ENCODE measurements at regions not wholly inside any gene's neighbourhood (a gene's known extent, or its start where the extent isn't known, plus 50 kb on each side); places are given as distances from the start of the nearest gene placed in this dataset.

- no peak overlapping the region for H3K4me3 Mint-ChIP-seq
- no peak for DNase-seq
- no peaks in the 10 kb centered on the region for H3K9me3 Mint-ChIP-seq
- no peaks in the 10 kb centered on the region for H3K36me3 Mint-ChIP-seq
- H3K27me3 Mint-ChIP-seq: peaks cover 32% of the 10 kb centered on the region
- ATAC-seq (ENCODE audit: low read depth): no peak
- no peaks in the 10 kb centered on the region for H3K4me1 Mint-ChIP-seq
- H3K27ac Mint-ChIP-seq: no peak overlapping the region
- POLR2A ChIA-PET: no interaction called here
Observed at GRCh38 chr6:40759264-40759663, 172.1 kb upstream of the LRFN2 start.

GRCh38 chr6:40755749-40756452 lies 168.7 kb upstream of the LRFN2 start:
- peaks cover 44% of the 10 kb centered on the region for H3K27me3 Mint-ChIP-seq
- DNase-seq: no peak

GRCh38 chr6:40755046-40755681 lies 168.0 kb upstream of the LRFN2 start:
- H3K27ac Mint-ChIP-seq: no peak overlapping the region
- no peaks in the 10 kb centered on the region for H3K9me3 Mint-ChIP-seq
- H3K4me1 Mint-ChIP-seq: no peaks in the 10 kb centered on the region
- DNase-seq (no peak), ATAC-seq (ENCODE audit: low read depth) (no peak)
- POLR2A ChIA-PET: no interaction called here
- H3K36me3 Mint-ChIP-seq: no peaks in the 10 kb centered on the region
- no peak overlapping the region for H3K4me3 Mint-ChIP-seq
- peaks cover 44% of the 10 kb centered on the region for H3K27me3 Mint-ChIP-seq

More at GRCh38 chr6:40755749-40756452, 168.7 kb upstream of the LRFN2 start:
- no peaks in the 10 kb centered on the region for H3K4me1 Mint-ChIP-seq
- POLR2A ChIA-PET: no interaction called here
- no peaks in the 10 kb centered on the region for H3K9me3 Mint-ChIP-seq
- no peak for ATAC-seq (ENCODE audit: low read depth)
- H3K36me3 Mint-ChIP-seq: no peaks in the 10 kb centered on the region
- H3K4me3 Mint-ChIP-seq: no peak overlapping the region
- no peak overlapping the region for H3K27ac Mint-ChIP-seq

- Mint-ChIP-seq H3K27ac (no peak overlapping the region), H3K27me3 (peaks cover 44% of the 10 kb centered on the region), H3K4me1 (no peaks in the 10 kb centered on the region), H3K4me3 (no peak overlapping the region), H3K9me3 (no peaks in the 10 kb centered on the region), H3K36me3 (no peaks in the 10 kb centered on the region)
- DNase-seq: no peak
- ATAC-seq (ENCODE audit: low read depth): no peak
- POLR2A ChIA-PET: no interaction called here
Observed at GRCh38 chr6:40754461-40755045, 167.4 kb upstream of the LRFN2 start.

- peaks cover 49% of the 10 kb centered on the region for H3K27me3 Mint-ChIP-seq
- H3K27ac Mint-ChIP-seq: no peak overlapping the region
- no peak for ATAC-seq (ENCODE audit: low read depth)
- POLR2A ChIA-PET: no interaction called here
- no peaks in the 10 kb centered on the region for H3K9me3 Mint-ChIP-seq
- no peak for DNase-seq
- H3K4me1 Mint-ChIP-seq: no peaks in the 10 kb centered on the region
- H3K36me3 Mint-ChIP-seq: no peaks in the 10 kb centered on the region
- H3K4me3 Mint-ChIP-seq: no peak overlapping the region
Observed at GRCh38 chr6:40753675-40754448, 166.7 kb upstream of the LRFN2 start.

GRCh38 chr6:40753048-40753447 lies 165.9 kb upstream of the LRFN2 start:
- Mint-ChIP-seq H3K4me1 (no peaks in the 10 kb centered on the region), H3K27ac (no peak overlapping the region), H3K4me3 (no peak overlapping the region), H3K27me3 (peaks cover 45% of the 10 kb centered on the region), H3K9me3 (no peaks in the 10 kb centered on the region), H3K36me3 (no peaks in the 10 kb centered on the region)
- POLR2A ChIA-PET: no interaction called here
- DNase-seq: no peak
- no peak for ATAC-seq (ENCODE audit: low read depth)

- H3K4me1 Mint-ChIP-seq: no peaks in the 10 kb centered on the region
- DNase-seq: no peak
- no peaks in the 10 kb centered on the region for H3K9me3 Mint-ChIP-seq
- no peaks in the 10 kb centered on the region for H3K36me3 Mint-ChIP-seq
- H3K27ac Mint-ChIP-seq: no peak overlapping the region
- H3K27me3 Mint-ChIP-seq: peaks cover 8% of the 10 kb centered on the region
- no peak for ATAC-seq (ENCODE audit: low read depth)
- H3K4me3 Mint-ChIP-seq: no peak overlapping the region
- POLR2A ChIA-PET: no interaction called here
Observed at GRCh38 chr6:40744835-40745234, 157.7 kb upstream of the LRFN2 start.

- DNase-seq (no peak), ATAC-seq (ENCODE audit: low read depth) (no peak)
- Mint-ChIP-seq H3K36me3 (no peaks in the 10 kb centered on the region), H3K27ac (no peak overlapping the region), H3K4me3 (no peak overlapping the region), H3K9me3 (no peaks in the 10 kb centered on the region), H3K4me1 (no peaks in the 10 kb centered on the region), H3K27me3 (peaks cover 4% of the 10 kb centered on the region)
- POLR2A ChIA-PET: no interaction called here
Observed at GRCh38 chr6:40743690-40744446, 156.7 kb upstream of the LRFN2 start.

GRCh38 chr6:40743226-40743625 lies 156.1 kb upstream of the LRFN2 start:
- Mint-ChIP-seq H3K4me3 (no peak overlapping the region), H3K4me1 (no peaks in the 10 kb centered on the region), H3K27me3 (peaks cover 4% of the 10 kb centered on the region), H3K27ac (no peak overlapping the region), H3K36me3 (no peaks in the 10 kb centered on the region), H3K9me3 (no peaks in the 10 kb centered on the region)
- POLR2A ChIA-PET: no interaction called here
- no peak for DNase-seq
- no peak for ATAC-seq (ENCODE audit: low read depth)

GRCh38 chr6:40740518-40740917 lies 153.4 kb upstream of the LRFN2 start:
- ATAC-seq (ENCODE audit: low read depth): no peak
- POLR2A ChIA-PET: no interaction called here
- Mint-ChIP-seq H3K27me3 (no peaks in the 10 kb centered on the region), H3K36me3 (no peaks in the 10 kb centered on the region), H3K4me1 (no peaks in the 10 kb centered on the region), H3K9me3 (no peaks in the 10 kb centered on the region), H3K27ac (no peak overlapping the region), H3K4me3 (no peak overlapping the region)
- no peak for DNase-seq

GRCh38 chr6:40738551-40739193 lies 151.5 kb upstream of the LRFN2 start:
- DNase-seq (no peak), ATAC-seq (ENCODE audit: low read depth) (no peak)
- Mint-ChIP-seq H3K27me3 (peaks cover 4% of the 10 kb centered on the region), H3K36me3 (no peaks in the 10 kb centered on the region), H3K4me3 (no peak overlapping the region), H3K9me3 (no peaks in the 10 kb centered on the region), H3K27ac (no peak overlapping the region), H3K4me1 (no peaks in the 10 kb centered on the region)
- POLR2A ChIA-PET: no interaction called here

GRCh38 chr6:40735521-40735920 lies 148.4 kb upstream of the LRFN2 start:
- Mint-ChIP-seq H3K36me3 (no peaks in the 10 kb centered on the region), H3K4me1 (no peaks in the 10 kb centered on the region), H3K9me3 (no peaks in the 10 kb centered on the region), H3K27ac (no peak overlapping the region), H3K4me3 (no peak overlapping the region), H3K27me3 (peaks cover 23% of the 10 kb centered on the region)
- POLR2A ChIA-PET: no interaction called here
- no peak for DNase-seq
- ATAC-seq (ENCODE audit: low read depth): no peak

GRCh38 chr6:40735121-40735520 lies 148.0 kb upstream of the LRFN2 start:
- Mint-ChIP-seq H3K27me3 (peaks cover 23% of the 10 kb centered on the region), H3K4me3 (no peak overlapping the region), H3K4me1 (no peaks in the 10 kb centered on the region), H3K9me3 (no peaks in the 10 kb centered on the region), H3K27ac (no peak overlapping the region), H3K36me3 (no peaks in the 10 kb centered on the region)
- DNase-seq: no peak
- POLR2A ChIA-PET: no interaction called here
- no peak for ATAC-seq (ENCODE audit: low read depth)
